H7 (cell line): ENCODE measurements at regions not wholly inside any gene's neighbourhood (a gene's known extent, or its start where the extent isn't known, plus 50 kb on each side); places are given as distances from the start of the nearest gene placed in this dataset.

Source experiments
- DNase-seq: peaks from one replicate; pipeline ENCODE4 v3.0.0; 2012
- H3K27me3 ChIP-seq: 2 replicates; pipeline ENCODE4 v1.6.0; 2011; ENCODE audit warnings: mild to moderate bottlenecking, low read length; ENCODE audit not compliant: control insufficient read depth, insufficient read depth
- H3K36me3 ChIP-seq: replicated peaks from 2 replicates; pipeline ENCODE4 v1.5.1; 2011; ENCODE audit warnings: low read length; ENCODE audit not compliant: control insufficient read depth, insufficient read depth
- H3K4me3 ChIP-seq: 2 replicates; pipeline ENCODE4 v1.5.1; 2011; ENCODE audit warnings: low read depth, mild to moderate bottlenecking, control low read depth, low read length, moderate library complexity; ENCODE audit not compliant: insufficient read depth

- no peak for DNase-seq
- no peak overlapping the region for H3K4me3 ChIP-seq
These were observed 79.1 kb downstream of the TRIB2 start for GRCh38 chr2:12795851-12796250.

GRCh38 chr2:12796657-12797056, 79.9 kb downstream of the TRIB2 start:
- H3K36me3 ChIP-seq: no peaks in the 10 kb centered on the region
- H3K4me3 ChIP-seq: no peak overlapping the region
- no peak for DNase-seq
- H3K27me3 ChIP-seq: no peaks in the 10 kb centered on the region

More at GRCh38 chr2:12795851-12796250, 79.1 kb downstream of the TRIB2 start:
- no peaks in the 10 kb centered on the region for H3K27me3 ChIP-seq
- H3K36me3 ChIP-seq: no peaks in the 10 kb centered on the region

- DNase-seq: no peak
These were observed 81.1 kb downstream of the TRIB2 start for GRCh38 chr2:12797815-12798214.

GRCh38 chr2:12803607-12804006, 86.9 kb downstream of the TRIB2 start:
- no peak for DNase-seq
- H3K27me3 ChIP-seq: no peaks in the 10 kb centered on the region
- H3K4me3 ChIP-seq: no peak overlapping the region
- H3K36me3 ChIP-seq: no peaks in the 10 kb centered on the region

More at GRCh38 chr2:12797815-12798214, 81.1 kb downstream of the TRIB2 start:
- Histone ChIP-seq H3K36me3 (no peaks in the 10 kb centered on the region), H3K4me3 (no peak overlapping the region), H3K27me3 (no peaks in the 10 kb centered on the region)

GRCh38 chr2:12804091-12804856, 87.5 kb downstream of the TRIB2 start:
- no peaks in the 10 kb centered on the region for H3K27me3 ChIP-seq
- H3K4me3 ChIP-seq: no peak overlapping the region
- DNase-seq: no peak
- no peaks in the 10 kb centered on the region for H3K36me3 ChIP-seq

- no peak for DNase-seq
- Histone ChIP-seq H3K4me3 (no peak overlapping the region), H3K36me3 (no peaks in the 10 kb centered on the region), H3K27me3 (no peaks in the 10 kb centered on the region)
These were observed 88.3 kb downstream of the TRIB2 start for GRCh38 chr2:12805033-12805432.

GRCh38 chr2:12806549-12807242, 90.0 kb downstream of the TRIB2 start:
- H3K36me3 ChIP-seq: no peaks in the 10 kb centered on the region
- no peak for DNase-seq
- H3K4me3 ChIP-seq: no peak overlapping the region
- H3K27me3 ChIP-seq: no peaks in the 10 kb centered on the region

GRCh38 chr2:12807907-12808810, 91.4 kb downstream of the TRIB2 start:
- Histone ChIP-seq H3K36me3 (no peaks in the 10 kb centered on the region), H3K4me3 (no peak overlapping the region), H3K27me3 (no peaks in the 10 kb centered on the region)
- no peak for DNase-seq

GRCh38 chr2:12809526-12809925, 92.8 kb downstream of the TRIB2 start:
- Histone ChIP-seq H3K4me3 (no peak overlapping the region), H3K27me3 (no peaks in the 10 kb centered on the region), H3K36me3 (no peaks in the 10 kb centered on the region)
- no peak for DNase-seq

GRCh38 chr2:12811916-12812315, 95.2 kb downstream of the TRIB2 start:
- Histone ChIP-seq H3K27me3 (no peaks in the 10 kb centered on the region), H3K36me3 (no peaks in the 10 kb centered on the region), H3K4me3 (no peak overlapping the region)
- DNase-seq: no peak

GRCh38 chr2:12813166-12813565, 96.4 kb downstream of the TRIB2 start:
- DNase-seq: no peak
- H3K36me3 ChIP-seq: no peaks in the 10 kb centered on the region
- no peaks in the 10 kb centered on the region for H3K27me3 ChIP-seq
- no peak overlapping the region for H3K4me3 ChIP-seq

- Histone ChIP-seq H3K36me3 (no peaks in the 10 kb centered on the region), H3K4me3 (no peak overlapping the region), H3K27me3 (no peaks in the 10 kb centered on the region)
- no peak for DNase-seq
These were observed 99.9 kb downstream of the TRIB2 start for GRCh38 chr2:12816379-12817306.

- no peak for DNase-seq
- Histone ChIP-seq H3K36me3 (no peaks in the 10 kb centered on the region), H3K4me3 (no peak overlapping the region), H3K27me3 (no peaks in the 10 kb centered on the region)
These were observed 101.1 kb downstream of the TRIB2 start for GRCh38 chr2:12817870-12818269.
